ENCODE measurements at regions not wholly inside any gene's neighbourhood (a gene's known extent, or its start where the extent isn't known, plus 50 kb on each side); places are given as distances from the start of the nearest gene placed in this dataset.

DNA sequence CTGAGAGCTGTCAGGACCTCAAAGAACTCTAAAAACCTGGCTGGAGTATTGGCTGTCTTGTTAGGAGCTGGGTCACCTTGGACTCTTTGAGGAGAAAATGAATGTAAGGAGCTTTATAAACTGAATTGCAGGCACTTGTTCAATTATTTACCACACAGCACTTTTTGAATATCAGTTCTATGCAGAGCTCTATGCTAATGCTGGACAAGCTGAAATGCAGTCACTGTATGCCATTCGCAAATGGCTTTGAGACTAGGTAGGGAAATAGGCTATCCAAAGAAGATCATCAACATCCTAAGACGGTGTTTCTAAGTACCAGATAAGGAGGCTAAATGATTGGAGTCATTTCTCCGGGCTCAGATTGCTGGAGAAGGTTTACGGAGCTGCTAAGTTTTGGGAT, 333.5 kb downstream of the SIPA1L2 start:
- Histone ChIP-seq H4K20me1 (ENCODE audit: low read length) (no peaks in the 10 kb centered on the region), H3K27ac (ENCODE audit: low read length) (no peak overlapping the region), H3F3A (ENCODE audit: low read length, unreplicated experiment) (no peaks in the 10 kb centered on the region), H3K36me3 (ENCODE audit: low read depth, low read length) (no peaks in the 10 kb centered on the region), H3K4me1 (ENCODE audit: insufficient read depth, low read length) (peaks cover 9% of the 10 kb centered on the region), H3K79me2 (ENCODE audit: low read length) (no peaks in the 10 kb centered on the region), H2AFZ (ENCODE audit: low read length) (no peak overlapping the region), H3K27me3 (ENCODE audit: low read length) (no peaks in the 10 kb centered on the region), H3K4me2 (ENCODE audit: low read length) (no peak overlapping the region), H3K9me3 (ENCODE audit: low read length) (no peaks in the 10 kb centered on the region), H3K9ac (ENCODE audit: low read length) (no peak overlapping the region), H3K9me2 (replicated peaks; ENCODE audit: low read length) (0 out of 2 replicates have a peak, but pooled peaks cover 4% of the 10 kb centered on the region), H3K4me3 (ENCODE audit: low read length) (no peak overlapping the region)
- CTCF ChIA-PET, result no interaction called here
- intact Hi-C loops (cut with micrococcal nuclease), result loop anchor here (2.0 kb wide), 1 partner anchor 32 kb away; no protein-coding TSS in a partner anchor
- POLR2A ChIA-PET (ENCODE audit: unreplicated experiment), result no interaction called here
- DNase-seq (no peak), ATAC-seq (no peak)
- BruUV-seq (replicated peaks), result no TSS peak
- TF ChIP-seq EZH2phosphoT487 (IDR thresholded peaks at IDR 0.05; ENCODE audit: borderline replicate concordance, low read length) (no peak), EZH2 (IDR thresholded peaks at IDR 0.05; ENCODE audit: low read length, unreplicated experiment) (no peak)
- TF ChIP-seq, protein P1, sequence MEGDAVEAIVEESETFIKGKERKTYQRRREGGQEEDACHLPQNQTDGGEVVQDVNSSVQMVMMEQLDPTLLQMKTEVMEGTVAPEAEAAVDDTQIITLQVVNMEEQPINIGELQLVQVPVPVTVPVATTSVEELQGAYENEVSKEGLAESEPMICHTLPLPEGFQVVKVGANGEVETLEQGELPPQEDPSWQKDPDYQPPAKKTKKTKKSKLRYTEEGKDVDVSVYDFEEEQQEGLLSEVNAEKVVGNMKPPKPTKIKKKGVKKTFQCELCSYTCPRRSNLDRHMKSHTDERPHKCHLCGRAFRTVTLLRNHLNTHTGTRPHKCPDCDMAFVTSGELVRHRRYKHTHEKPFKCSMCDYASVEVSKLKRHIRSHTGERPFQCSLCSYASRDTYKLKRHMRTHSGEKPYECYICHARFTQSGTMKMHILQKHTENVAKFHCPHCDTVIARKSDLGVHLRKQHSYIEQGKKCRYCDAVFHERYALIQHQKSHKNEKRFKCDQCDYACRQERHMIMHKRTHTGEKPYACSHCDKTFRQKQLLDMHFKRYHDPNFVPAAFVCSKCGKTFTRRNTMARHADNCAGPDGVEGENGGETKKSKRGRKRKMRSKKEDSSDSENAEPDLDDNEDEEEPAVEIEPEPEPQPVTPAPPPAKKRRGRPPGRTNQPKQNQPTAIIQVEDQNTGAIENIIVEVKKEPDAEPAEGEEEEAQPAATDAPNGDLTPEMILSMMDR (conservative IDR thresholded peaks at IDR 0.05; ENCODE audit: low read depth, low read length), result no peak

DNA sequence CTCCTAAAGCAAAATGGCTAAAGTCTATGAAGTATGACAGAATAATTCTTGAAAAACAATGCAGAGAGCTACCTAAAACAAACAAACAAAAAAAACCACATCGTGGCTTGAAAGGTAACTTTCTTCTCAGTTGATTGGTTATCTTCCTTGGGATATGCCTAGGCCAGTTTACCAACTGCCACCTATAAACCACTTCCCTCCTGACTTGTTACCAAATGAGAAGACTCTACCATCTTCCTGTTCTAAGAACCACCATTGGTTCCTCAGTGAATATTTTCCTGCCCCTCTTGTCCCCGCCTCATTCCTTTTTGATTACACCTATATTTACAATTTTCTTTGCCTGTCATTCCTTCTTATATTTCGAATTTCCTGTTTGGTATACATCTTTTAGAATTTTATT, 336.6 kb downstream of the SIPA1L2 start:
- ATAC-seq, result peak; percentile 42; the same call in 1 of the 2 replicates
- intact Hi-C loops (cut with micrococcal nuclease), result no loop called here
- Histone ChIP-seq H3K27ac (ENCODE audit: low read length) (no peak overlapping the region), H3K9ac (ENCODE audit: low read length) (no peak overlapping the region), H3K27me3 (ENCODE audit: low read length) (no peaks in the 10 kb centered on the region), H4K20me1 (ENCODE audit: low read length) (no peaks in the 10 kb centered on the region), H3K4me1 (ENCODE audit: insufficient read depth, low read length) (peaks cover 9% of the 10 kb centered on the region), H3K9me2 (replicated peaks; ENCODE audit: low read length) (0 out of 2 replicates have a peak, but pooled peaks cover 4% of the 10 kb centered on the region), H3K4me3 (ENCODE audit: low read length) (no peak overlapping the region), H3K79me2 (ENCODE audit: low read length) (no peaks in the 10 kb centered on the region), H2AFZ (ENCODE audit: low read length) (no peak overlapping the region), H3K9me3 (ENCODE audit: low read length) (no peaks in the 10 kb centered on the region), H3K4me2 (ENCODE audit: low read length) (no peak overlapping the region), H3F3A (ENCODE audit: low read length, unreplicated experiment) (no peaks in the 10 kb centered on the region), H3K36me3 (ENCODE audit: low read depth, low read length) (no peaks in the 10 kb centered on the region)
- BruUV-seq (replicated peaks), result no TSS peak
- CTCF ChIA-PET, result no interaction called here
- TF ChIP-seq, protein P1 (conservative IDR thresholded peaks at IDR 0.05; ENCODE audit: low read depth, low read length), result no peak
- TF ChIP-seq EZH2phosphoT487 (IDR thresholded peaks at IDR 0.05; ENCODE audit: borderline replicate concordance, low read length) (no peak), EZH2 (IDR thresholded peaks at IDR 0.05; ENCODE audit: low read length, unreplicated experiment) (no peak)
- peak; percentile 39 for DNase-seq
- POLR2A ChIA-PET (ENCODE audit: unreplicated experiment), result interaction anchor here (0.6 kb wide), 1 partner anchor 927 kb away, joined by 5 read pairs; no protein-coding TSS in a partner anchor

DNA sequence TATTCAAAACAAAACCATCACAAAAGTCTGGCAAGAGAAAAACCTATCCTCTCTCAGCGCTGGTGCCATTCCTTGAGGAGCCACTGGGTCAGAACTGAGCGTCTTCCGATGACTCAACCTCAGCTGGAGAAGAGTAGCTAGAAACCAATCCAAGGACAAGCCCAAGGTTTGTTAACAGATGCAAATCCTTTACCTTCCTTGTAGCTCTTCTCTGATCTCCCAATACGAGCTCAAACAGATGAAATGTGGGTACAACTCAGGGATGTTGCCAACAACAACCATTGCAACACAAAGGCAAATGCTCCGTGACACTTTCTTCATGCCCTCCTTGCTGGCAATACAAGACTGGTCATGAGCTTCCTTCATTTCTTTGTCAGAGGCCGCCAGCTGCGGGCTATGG, 337.1 kb downstream of the SIPA1L2 start:
- intact Hi-C loops (cut with micrococcal nuclease), result no loop called here
- Histone ChIP-seq H3K4me2 (ENCODE audit: low read length) (no peak overlapping the region), H3K4me1 (ENCODE audit: insufficient read depth, low read length) (peaks cover 9% of the 10 kb centered on the region), H3K36me3 (ENCODE audit: low read depth, low read length) (no peaks in the 10 kb centered on the region), H4K20me1 (ENCODE audit: low read length) (no peaks in the 10 kb centered on the region), H3K27me3 (ENCODE audit: low read length) (no peaks in the 10 kb centered on the region), H3K9me2 (replicated peaks; ENCODE audit: low read length) (0 out of 2 replicates have a peak, but pooled peaks cover 4% of the 10 kb centered on the region), H3K9ac (ENCODE audit: low read length) (no peak overlapping the region), H3K79me2 (ENCODE audit: low read length) (no peaks in the 10 kb centered on the region), H3F3A (ENCODE audit: low read length, unreplicated experiment) (no peaks in the 10 kb centered on the region), H3K4me3 (ENCODE audit: low read length) (no peak overlapping the region), H3K9me3 (ENCODE audit: low read length) (no peaks in the 10 kb centered on the region), H2AFZ (ENCODE audit: low read length) (no peak overlapping the region), H3K27ac (ENCODE audit: low read length) (no peak overlapping the region)
- ATAC-seq (no peak), DNase-seq (no peak)
- CTCF ChIA-PET, result no interaction called here
- POLR2A ChIA-PET (ENCODE audit: unreplicated experiment), result interaction anchor here (0.6 to 0.7 kb wide), 2 partner anchors 231 to 927 kb away, joined by 3 to 5 read pairs; no protein-coding TSS in a partner anchor
- TF ChIP-seq EZH2phosphoT487 (IDR thresholded peaks at IDR 0.05; ENCODE audit: borderline replicate concordance, low read length), result no peak
- TF ChIP-seq, protein P1 (conservative IDR thresholded peaks at IDR 0.05; ENCODE audit: low read depth, low read length), result no peak
- no peak for TF ChIP-seq EZH2 (IDR thresholded peaks at IDR 0.05; ENCODE audit: low read length, unreplicated experiment)
- no TSS peak for BruUV-seq (replicated peaks)

Data from PC-3 (cell line).